ENCODE measurements at regions not wholly inside any gene's neighbourhood (a gene's known extent, or its start where the extent isn't known, plus 50 kb on each side); places are given as distances from the start of the nearest gene placed in this dataset.

DNA sequence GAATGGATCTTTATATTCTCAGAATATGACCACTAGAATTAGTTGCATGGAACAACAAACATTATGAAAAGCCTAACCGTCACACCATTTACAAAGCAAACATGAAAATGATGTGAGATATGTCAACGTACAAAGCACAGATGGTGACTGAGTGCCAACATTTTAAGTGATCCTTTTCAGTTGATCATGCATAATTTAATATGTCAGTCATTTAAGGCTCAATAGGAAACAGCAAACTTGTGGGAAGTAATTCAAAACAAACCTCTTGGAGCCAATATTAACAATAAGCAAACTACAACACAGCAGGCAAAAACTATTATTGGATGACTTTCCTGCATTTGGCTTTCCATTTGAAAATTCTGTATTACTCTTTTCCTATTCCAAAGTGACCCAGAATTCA, 277.6 kb downstream of the SLITRK6 start (continued):
- TF ChIP-seq ZSCAN29 (IDR thresholded peaks at IDR 0.05) = no peak
- no peak for TF ChIP-seq CBX3 (IDR thresholded peaks at IDR 0.05; ENCODE audit: borderline replicate concordance, low read depth)
- TF ChIP-seq, protein P1, sequence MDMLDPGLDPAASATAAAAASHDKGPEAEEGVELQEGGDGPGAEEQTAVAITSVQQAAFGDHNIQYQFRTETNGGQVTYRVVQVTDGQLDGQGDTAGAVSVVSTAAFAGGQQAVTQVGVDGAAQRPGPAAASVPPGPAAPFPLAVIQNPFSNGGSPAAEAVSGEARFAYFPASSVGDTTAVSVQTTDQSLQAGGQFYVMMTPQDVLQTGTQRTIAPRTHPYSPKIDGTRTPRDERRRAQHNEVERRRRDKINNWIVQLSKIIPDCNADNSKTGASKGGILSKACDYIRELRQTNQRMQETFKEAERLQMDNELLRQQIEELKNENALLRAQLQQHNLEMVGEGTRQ (IDR thresholded peaks at IDR 0.05; ENCODE audit: borderline replicate concordance, low read depth, low read length) = no peak
- TF ChIP-seq, protein P2, sequence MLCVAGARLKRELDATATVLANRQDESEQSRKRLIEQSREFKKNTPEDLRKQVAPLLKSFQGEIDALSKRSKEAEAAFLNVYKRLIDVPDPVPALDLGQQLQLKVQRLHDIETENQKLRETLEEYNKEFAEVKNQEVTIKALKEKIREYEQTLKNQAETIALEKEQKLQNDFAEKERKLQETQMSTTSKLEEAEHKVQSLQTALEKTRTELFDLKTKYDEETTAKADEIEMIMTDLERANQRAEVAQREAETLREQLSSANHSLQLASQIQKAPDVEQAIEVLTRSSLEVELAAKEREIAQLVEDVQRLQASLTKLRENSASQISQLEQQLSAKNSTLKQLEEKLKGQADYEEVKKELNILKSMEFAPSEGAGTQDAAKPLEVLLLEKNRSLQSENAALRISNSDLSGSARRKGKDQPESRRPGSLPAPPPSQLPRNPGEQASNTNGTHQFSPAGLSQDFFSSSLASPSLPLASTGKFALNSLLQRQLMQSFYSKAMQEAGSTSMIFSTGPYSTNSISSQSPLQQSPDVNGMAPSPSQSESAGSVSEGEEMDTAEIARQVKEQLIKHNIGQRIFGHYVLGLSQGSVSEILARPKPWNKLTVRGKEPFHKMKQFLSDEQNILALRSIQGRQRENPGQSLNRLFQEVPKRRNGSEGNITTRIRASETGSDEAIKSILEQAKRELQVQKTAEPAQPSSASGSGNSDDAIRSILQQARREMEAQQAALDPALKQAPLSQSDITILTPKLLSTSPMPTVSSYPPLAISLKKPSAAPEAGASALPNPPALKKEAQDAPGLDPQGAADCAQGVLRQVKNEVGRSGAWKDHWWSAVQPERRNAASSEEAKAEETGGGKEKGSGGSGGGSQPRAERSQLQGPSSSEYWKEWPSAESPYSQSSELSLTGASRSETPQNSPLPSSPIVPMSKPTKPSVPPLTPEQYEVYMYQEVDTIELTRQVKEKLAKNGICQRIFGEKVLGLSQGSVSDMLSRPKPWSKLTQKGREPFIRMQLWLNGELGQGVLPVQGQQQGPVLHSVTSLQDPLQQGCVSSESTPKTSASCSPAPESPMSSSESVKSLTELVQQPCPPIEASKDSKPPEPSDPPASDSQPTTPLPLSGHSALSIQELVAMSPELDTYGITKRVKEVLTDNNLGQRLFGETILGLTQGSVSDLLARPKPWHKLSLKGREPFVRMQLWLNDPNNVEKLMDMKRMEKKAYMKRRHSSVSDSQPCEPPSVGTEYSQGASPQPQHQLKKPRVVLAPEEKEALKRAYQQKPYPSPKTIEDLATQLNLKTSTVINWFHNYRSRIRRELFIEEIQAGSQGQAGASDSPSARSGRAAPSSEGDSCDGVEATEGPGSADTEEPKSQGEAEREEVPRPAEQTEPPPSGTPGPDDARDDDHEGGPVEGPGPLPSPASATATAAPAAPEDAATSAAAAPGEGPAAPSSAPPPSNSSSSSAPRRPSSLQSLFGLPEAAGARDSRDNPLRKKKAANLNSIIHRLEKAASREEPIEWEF (IDR thresholded peaks at IDR 0.05; ENCODE audit: insufficient replicate concordance, low read depth, low read length) = no peak
- TF ChIP-seq HDAC6 (IDR thresholded peaks at IDR 0.05; ENCODE audit: unreplicated experiment) = no peak
- TF ChIP-seq, protein P3, sequence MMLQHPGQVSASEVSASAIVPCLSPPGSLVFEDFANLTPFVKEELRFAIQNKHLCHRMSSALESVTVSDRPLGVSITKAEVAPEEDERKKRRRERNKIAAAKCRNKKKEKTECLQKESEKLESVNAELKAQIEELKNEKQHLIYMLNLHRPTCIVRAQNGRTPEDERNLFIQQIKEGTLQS (IDR thresholded peaks at IDR 0.05; ENCODE audit: borderline replicate concordance, extremely low read depth, low read depth, low read length) = no peak
- TF ChIP-seq, protein P4, sequence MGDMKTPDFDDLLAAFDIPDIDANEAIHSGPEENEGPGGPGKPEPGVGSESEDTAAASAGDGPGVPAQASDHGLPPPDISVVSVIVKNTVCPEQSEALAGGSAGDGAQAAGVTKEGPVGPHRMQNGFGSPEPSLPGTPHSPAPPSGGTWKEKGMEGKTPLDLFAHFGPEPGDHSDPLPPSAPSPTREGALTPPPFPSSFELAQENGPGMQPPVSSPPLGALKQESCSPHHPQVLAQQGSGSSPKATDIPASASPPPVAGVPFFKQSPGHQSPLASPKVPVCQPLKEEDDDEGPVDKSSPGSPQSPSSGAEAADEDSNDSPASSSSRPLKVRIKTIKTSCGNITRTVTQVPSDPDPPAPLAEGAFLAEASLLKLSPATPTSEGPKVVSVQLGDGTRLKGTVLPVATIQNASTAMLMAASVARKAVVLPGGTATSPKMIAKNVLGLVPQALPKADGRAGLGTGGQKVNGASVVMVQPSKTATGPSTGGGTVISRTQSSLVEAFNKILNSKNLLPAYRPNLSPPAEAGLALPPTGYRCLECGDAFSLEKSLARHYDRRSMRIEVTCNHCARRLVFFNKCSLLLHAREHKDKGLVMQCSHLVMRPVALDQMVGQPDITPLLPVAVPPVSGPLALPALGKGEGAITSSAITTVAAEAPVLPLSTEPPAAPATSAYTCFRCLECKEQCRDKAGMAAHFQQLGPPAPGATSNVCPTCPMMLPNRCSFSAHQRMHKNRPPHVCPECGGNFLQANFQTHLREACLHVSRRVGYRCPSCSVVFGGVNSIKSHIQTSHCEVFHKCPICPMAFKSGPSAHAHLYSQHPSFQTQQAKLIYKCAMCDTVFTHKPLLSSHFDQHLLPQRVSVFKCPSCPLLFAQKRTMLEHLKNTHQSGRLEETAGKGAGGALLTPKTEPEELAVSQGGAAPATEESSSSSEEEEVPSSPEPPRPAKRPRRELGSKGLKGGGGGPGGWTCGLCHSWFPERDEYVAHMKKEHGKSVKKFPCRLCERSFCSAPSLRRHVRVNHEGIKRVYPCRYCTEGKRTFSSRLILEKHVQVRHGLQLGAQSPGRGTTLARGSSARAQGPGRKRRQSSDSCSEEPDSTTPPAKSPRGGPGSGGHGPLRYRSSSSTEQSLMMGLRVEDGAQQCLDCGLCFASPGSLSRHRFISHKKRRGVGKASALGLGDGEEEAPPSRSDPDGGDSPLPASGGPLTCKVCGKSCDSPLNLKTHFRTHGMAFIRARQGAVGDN (IDR thresholded peaks at IDR 0.05) = no peak
- no peak for TF ChIP-seq RAD51 (IDR thresholded peaks at IDR 0.05)
- TF ChIP-seq PAX8 (IDR thresholded peaks at IDR 0.05) = no peak
- TF ChIP-seq KAT2A (conservative IDR thresholded peaks at IDR 0.05; ENCODE audit: control insufficient read depth, low read depth, low read length) = no peak
